WTC11 (cell line): ENCODE measurements at regions not wholly inside any gene's neighbourhood (a gene's known extent, or its start where the extent isn't known, plus 50 kb on each side); places are given as distances from the start of the nearest gene placed in this dataset.

Source experiments
- ATAC-seq: fragments of 200-7000 bp; cut with Tn5 transposase; 2 replicates; pipeline ENCODE4 v1.10.0; 2021; ENCODE audit warnings: mild to moderate bottlenecking, moderate library complexity
- CTCF ChIA-PET: fragments of 300-600 bp; sonication (Branson Sonifier 250); formaldehyde crosslinking; loops from one replicate; lab custom pipeline; 2021; ENCODE audit warnings: antibody characterized with exemption; lab: Charles Lee
- POLR2A ChIA-PET: fragments of 350-600 bp; sonication (Branson Sonifier 250); formaldehyde crosslinking; loops from one replicate; lab custom pipeline; 2021; ENCODE audit warnings: antibody characterized with exemption; lab: Charles Lee
- DNase-seq: peaks from one replicate; pipeline ENCODE4 v3.0.0; 2021; ENCODE audit warnings: low spot score
- H3K27ac Mint-ChIP-seq: 2 replicates; pipeline ENCODE4 v1.8.0; 2021; ENCODE audit warnings: mixed read lengths
- H3K27me3 Mint-ChIP-seq: 2 replicates; pipeline ENCODE4 v1.8.0; 2021; ENCODE audit warnings: low read depth, mild to moderate bottlenecking, moderate library complexity, mixed read lengths
- H3K36me3 Mint-ChIP-seq: 2 replicates; pipeline ENCODE4 v1.8.0; 2021; ENCODE audit warnings: mixed read lengths
- H3K4me1 Mint-ChIP-seq: 2 replicates; pipeline ENCODE4 v1.8.0; 2022; ENCODE audit warnings: mixed read lengths
- H3K4me3 Mint-ChIP-seq: 2 replicates; pipeline ENCODE4 v1.8.0; 2021; ENCODE audit warnings: mild to moderate bottlenecking, moderate library complexity, mixed read lengths
- H3K9me3 Mint-ChIP-seq: 2 replicates; pipeline ENCODE4 v1.8.0; 2021; ENCODE audit warnings: mixed read lengths
- ARID4B ChIP-seq: sonication (generic); formaldehyde crosslinking; IDR thresholded peaks from 2 replicates; pipeline ENCODE4 v1.8.0; 2023; ENCODE audit warnings: missing genetic modification reagents, mild to moderate bottlenecking, borderline replicate concordance
- CBFB ChIP-seq: sonication (generic); formaldehyde crosslinking; IDR thresholded peaks from 2 replicates; pipeline ENCODE4 v1.8.1; 2022; ENCODE audit warnings: mild to moderate bottlenecking, low read depth, missing genetic modification reagents
- CREB1 ChIP-seq: sonication (generic); formaldehyde crosslinking; IDR thresholded peaks from 2 replicates; pipeline ENCODE4 v1.8.0; 2023; ENCODE audit warnings: mild to moderate bottlenecking, missing genetic modification reagents
- GABPB1 ChIP-seq: sonication (generic); formaldehyde crosslinking; IDR thresholded peaks from 2 replicates; pipeline ENCODE4 v1.8.1; 2023; ENCODE audit warnings: mild to moderate bottlenecking, missing genetic modification reagents
- IRF1 ChIP-seq: sonication (generic); formaldehyde crosslinking; IDR thresholded peaks from 2 replicates; pipeline ENCODE4 v1.8.0; 2023; ENCODE audit warnings: missing genetic modification reagents
- MYBL2 ChIP-seq: sonication (generic); formaldehyde crosslinking; IDR thresholded peaks from 2 replicates; pipeline ENCODE4 v1.8.1; 2023; ENCODE audit warnings: mild to moderate bottlenecking, moderate library complexity, missing genetic modification reagents
- PREB ChIP-seq: sonication (generic); formaldehyde crosslinking; IDR thresholded peaks from 2 replicates; pipeline ENCODE4 v1.8.1; 2022; ENCODE audit warnings: mild to moderate bottlenecking, missing genetic modification reagents, moderate library complexity, borderline replicate concordance
- SMAD4 ChIP-seq: sonication (generic); formaldehyde crosslinking; IDR thresholded peaks from 2 replicates; pipeline ENCODE4 v1.8.0; 2022; ENCODE audit warnings: mild to moderate bottlenecking, missing genetic modification reagents
- SOX15 ChIP-seq: fragments of 250-450 bp; sonication (Bioruptor Pico); IDR thresholded peaks from 2 replicates; pipeline ENCODE4 v1.9.0; 2021; ENCODE audit warnings: mild to moderate bottlenecking
- STAT6 ChIP-seq: sonication (generic); formaldehyde crosslinking; conservative IDR thresholded peaks from 2 replicates; pipeline ENCODE4 v1.8.1; 2023; ENCODE audit warnings: mild to moderate bottlenecking, low read depth, missing genetic modification reagents, moderate library complexity
- TEAD1 ChIP-seq: sonication (generic); formaldehyde crosslinking; IDR thresholded peaks from 2 replicates; pipeline ENCODE4 v1.8.0; 2022; ENCODE audit warnings: mild to moderate bottlenecking, missing genetic modification reagents
- TP53 ChIP-seq: sonication (generic); formaldehyde crosslinking; IDR thresholded peaks from 2 replicates; pipeline ENCODE4 v1.8.1; 2023; ENCODE audit warnings: mild to moderate bottlenecking, missing genetic modification reagents
- ZMAT4 ChIP-seq: fragments of 250-450 bp; sonication (Bioruptor Pico); IDR thresholded peaks from 2 replicates; pipeline ENCODE4 v1.9.0; 2021; ENCODE audit warnings: mild to moderate bottlenecking
- ZNF121 ChIP-seq: sonication (generic); formaldehyde crosslinking; IDR thresholded peaks from 2 replicates; pipeline ENCODE4 v1.8.0; 2023; ENCODE audit warnings: missing genetic modification reagents
- TF ChIP-seq, protein P1 (sequence below): sonication (generic); formaldehyde crosslinking; IDR thresholded peaks from 2 replicates; pipeline ENCODE4 v1.8.1; 2022; ENCODE audit warnings: mild to moderate bottlenecking, moderate library complexity, missing genetic modification reagents

DNA sequence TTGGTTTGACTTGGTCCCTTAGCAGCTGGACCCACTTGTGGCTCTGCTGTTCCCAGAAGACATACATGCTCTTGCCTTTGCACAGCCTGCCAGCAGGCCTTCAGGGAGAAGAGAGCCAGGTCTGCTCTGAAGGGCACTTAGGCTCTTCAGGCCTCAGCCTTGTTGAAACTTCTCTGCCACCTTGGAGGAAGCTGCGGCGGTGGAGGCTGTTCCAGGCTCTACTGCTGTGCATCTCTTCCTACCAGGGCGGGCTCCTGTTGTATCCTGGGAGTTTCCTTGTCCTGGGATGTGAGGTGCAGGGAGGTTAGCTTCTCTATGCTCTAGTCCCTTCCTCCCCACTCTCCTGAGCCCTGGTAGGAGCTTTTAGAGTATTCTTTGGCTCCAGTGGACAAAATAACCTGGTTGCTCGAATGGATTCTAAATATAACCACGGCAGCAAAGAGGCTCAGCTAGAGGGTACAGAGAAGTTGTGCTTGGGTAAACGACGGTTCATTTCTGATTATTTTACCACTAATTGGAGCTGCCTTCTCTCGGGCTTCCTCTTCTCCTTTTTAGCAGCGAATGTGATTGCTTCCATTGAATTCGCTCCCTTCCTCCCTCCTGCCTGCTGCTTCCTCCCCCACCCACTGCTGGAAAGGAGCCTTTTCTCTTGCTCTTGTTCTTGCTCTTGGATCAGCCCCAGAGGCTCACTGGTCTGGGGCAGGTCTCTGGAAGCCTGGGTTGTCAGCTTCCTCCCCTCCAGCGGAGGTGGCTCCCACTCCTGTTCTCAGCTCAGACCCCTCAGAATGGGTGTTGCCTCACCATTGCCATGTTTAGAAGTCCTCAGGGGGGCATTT lies 126.6 kb upstream of the CACNA1E start:
- POLR2A ChIA-PET, result no interaction called here
- peaks cover 10% of the 10 kb centered on the region for H3K4me1 Mint-ChIP-seq
- CTCF ChIA-PET, result interaction anchor here (0.9 to 1.2 kb wide), 3 partner anchors 68 to 580 kb away, joined by 3 to 5 read pairs (median 5); no protein-coding TSS in a partner anchor
- ATAC-seq (peak; percentile 47; the same call in 1 of the 2 replicates), DNase-seq (no peak)
- no peak for TF ChIP-seq TP53 (CRISPR knock-in tag)
- no peak for TF ChIP-seq GABPB1 (CRISPR knock-in tag)
- TF ChIP-seq MYBL2 (CRISPR knock-in tag), result no peak
- TF ChIP-seq STAT6 (CRISPR knock-in tag), result no peak
- no peak for TF ChIP-seq ARID4B (CRISPR knock-in tag)
- TF ChIP-seq, protein P1, sequence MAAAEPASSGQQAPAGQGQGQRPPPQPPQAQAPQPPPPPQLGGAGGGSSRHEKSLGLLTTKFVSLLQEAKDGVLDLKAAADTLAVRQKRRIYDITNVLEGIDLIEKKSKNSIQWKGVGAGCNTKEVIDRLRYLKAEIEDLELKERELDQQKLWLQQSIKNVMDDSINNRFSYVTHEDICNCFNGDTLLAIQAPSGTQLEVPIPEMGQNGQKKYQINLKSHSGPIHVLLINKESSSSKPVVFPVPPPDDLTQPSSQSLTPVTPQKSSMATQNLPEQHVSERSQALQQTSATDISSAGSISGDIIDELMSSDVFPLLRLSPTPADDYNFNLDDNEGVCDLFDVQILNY, result no peak
- no peak for TF ChIP-seq PREB (CRISPR knock-in tag)
- TF ChIP-seq CBFB (CRISPR knock-in tag), result no peak
- no peak for TF ChIP-seq IRF1
- TF ChIP-seq ZNF121 (CRISPR knock-in tag), result no peak
- no peak for TF ChIP-seq CREB1 (CRISPR knock-in tag)
- no peak for TF ChIP-seq ZMAT4 (CRISPR knock-in tag)
- no peak for TF ChIP-seq TEAD1 (CRISPR knock-in tag)
- no peak for TF ChIP-seq SOX15 (CRISPR knock-in tag)
- no peak for TF ChIP-seq SMAD4 (CRISPR knock-in tag)
- H3K4me3 Mint-ChIP-seq, result no peak overlapping the region
- no peak overlapping the region for H3K27ac Mint-ChIP-seq
- H3K9me3 Mint-ChIP-seq, result 0 out of 2 replicates have a peak, but pooled peaks cover under 1% of the 10 kb centered on the region
- no peaks in the 10 kb centered on the region for H3K36me3 Mint-ChIP-seq
- H3K27me3 Mint-ChIP-seq, result no peaks in the 10 kb centered on the region; the same call in 1 of the 2 replicates
